KBM-7 (cell line): ENCODE measurements at regions not wholly inside any gene's neighbourhood (a gene's known extent, or its start where the extent isn't known, plus 50 kb on each side); places are given as distances from the start of the nearest gene placed in this dataset.

Experiments used
- DNase-seq: peaks from one replicate; pipeline ENCODE4 v3.0.0-alpha.2; 2015
- in situ Hi-C: fragments of 300-500 bp; cut with MboI; formaldehyde crosslinking; loops from 2 replicates; pipeline ENCODE4 v1.14.3; 2020; ENCODE audit warnings: low sequenced_read_pairs, low pct_unique_long_range_greater_than_20kb, mixed read lengths

GRCh38 chr17:13958773-13959172 lies 110.5 kb upstream of the COX10 start:
- DNase-seq, result no peak
- in situ Hi-C loops, result no loop called here

DNA sequence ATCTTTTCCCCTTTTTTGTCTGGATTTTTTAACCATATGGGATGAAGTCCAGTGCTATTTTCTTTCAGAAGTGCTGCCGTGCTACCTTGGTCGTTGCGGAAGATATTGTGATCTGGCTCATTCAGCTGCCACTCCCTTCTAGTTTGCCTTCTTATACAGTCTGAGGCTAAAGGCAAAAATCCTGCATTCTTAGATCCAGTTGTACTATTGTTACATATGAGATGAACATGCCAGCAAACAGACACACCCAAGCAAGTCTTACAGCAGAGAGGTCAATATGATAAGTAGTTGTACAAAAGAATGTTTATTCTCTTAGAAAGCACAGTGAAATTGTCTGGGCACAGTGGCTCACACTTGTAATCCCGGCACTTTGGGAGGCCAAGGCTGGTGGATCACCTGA lies 108.0 kb upstream of the COX10 start:
- no peak for DNase-seq
- in situ Hi-C loops, result no loop called here

DNA sequence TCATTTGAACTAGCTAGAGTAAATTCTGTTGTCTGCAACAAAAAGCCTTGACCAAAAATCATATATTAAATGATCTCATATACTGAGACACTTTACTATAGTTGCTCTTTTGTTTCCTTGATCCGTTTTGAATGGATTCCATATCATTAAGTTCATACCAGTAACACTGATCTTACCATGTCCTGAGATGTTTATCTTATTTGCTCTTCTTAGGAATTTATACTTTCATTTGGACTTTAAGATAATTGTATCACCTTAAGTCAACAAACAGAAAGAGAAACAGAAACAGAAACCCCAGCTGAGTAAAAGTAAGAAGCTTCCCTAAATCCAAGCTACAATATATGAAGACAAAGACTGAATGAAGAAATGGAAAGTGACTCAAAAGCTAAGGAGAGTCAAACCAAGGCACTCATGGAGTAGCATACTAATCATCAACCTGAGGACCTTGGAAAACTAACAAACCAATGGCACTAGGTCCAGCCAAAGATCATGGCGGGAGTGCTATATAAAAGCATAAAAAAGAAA lies 106.5 kb upstream of the COX10 start:
- DNase-seq, result no peak
- in situ Hi-C loops, result no loop called here

GRCh38 chr17:13967416-13967815 lies 101.9 kb upstream of the COX10 start:
- in situ Hi-C loops, result no loop called here
- DNase-seq, result no peak

GRCh38 chr17:13970531-13970930 lies 98.8 kb upstream of the COX10 start:
- no peak for DNase-seq
- in situ Hi-C loops, result no loop called here

- no peak for DNase-seq
- in situ Hi-C loops, result no loop called here
These were observed 95.2 kb upstream of the COX10 start for GRCh38 chr17:13973960-13974651.

GRCh38 chr17:13977837-13978236 lies 91.5 kb upstream of the COX10 start:
- in situ Hi-C loops, result no loop called here
- DNase-seq, result no peak

GRCh38 chr17:13978478-13978877 lies 90.8 kb upstream of the COX10 start:
- in situ Hi-C loops, result no loop called here
- no peak for DNase-seq

GRCh38 chr17:13981881-13982280 lies 87.4 kb upstream of the COX10 start:
- in situ Hi-C loops, result no loop called here
- DNase-seq, result no peak

- in situ Hi-C loops, result no loop called here
- DNase-seq, result no peak
These were observed 84.3 kb upstream of the COX10 start for GRCh38 chr17:13984956-13985355.

- in situ Hi-C loops, result no loop called here
These were observed 82.4 kb upstream of the COX10 start for GRCh38 chr17:13986855-13987254.

GRCh38 chr17:13989138-13989537 lies 80.2 kb upstream of the COX10 start:
- no peak for DNase-seq
- in situ Hi-C loops, result no loop called here

More at GRCh38 chr17:13986855-13987254, 82.4 kb upstream of the COX10 start:
- DNase-seq, result peak; percentile 9

- in situ Hi-C loops, result no loop called here
These were observed 76.2 kb upstream of the COX10 start for GRCh38 chr17:13993106-13993505.

DNA sequence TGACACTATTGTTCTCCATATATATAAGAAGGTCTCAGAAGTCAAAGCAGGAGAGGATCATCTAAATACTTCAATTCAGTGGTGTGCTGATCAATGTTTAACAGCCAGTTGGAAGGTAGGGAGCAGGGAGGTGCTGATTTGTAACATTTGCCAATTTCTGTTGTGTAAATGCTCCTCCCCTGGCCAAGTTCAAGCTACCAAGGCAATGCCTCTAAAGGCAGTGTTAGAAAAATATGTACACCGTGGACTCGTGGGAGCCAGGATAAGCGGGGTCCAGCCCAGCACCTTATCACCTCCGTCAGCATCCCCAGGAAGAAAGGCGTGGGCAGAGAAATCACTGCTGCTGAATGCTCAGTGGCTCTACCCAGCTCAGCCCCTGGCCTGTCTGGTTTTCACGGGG lies 75.3 kb upstream of the COX10 start:
- in situ Hi-C loops, result no loop called here
- DNase-seq, result no peak

More at GRCh38 chr17:13993106-13993505, 76.2 kb upstream of the COX10 start:
- DNase-seq, result no peak

GRCh38 chr17:13995856-13996271 lies 73.4 kb upstream of the COX10 start:
- no peak for DNase-seq

GRCh38 chr17:13996276-13996675 lies 73.0 kb upstream of the COX10 start:
- no peak for DNase-seq
- in situ Hi-C loops, result no loop called here

More at GRCh38 chr17:13995856-13996271, 73.4 kb upstream of the COX10 start:
- in situ Hi-C loops, result no loop called here

- in situ Hi-C loops, result no loop called here
- DNase-seq, result no peak
These were observed 72.6 kb upstream of the COX10 start for GRCh38 chr17:13996748-13997147.

- in situ Hi-C loops, result no loop called here
- DNase-seq, result no peak
These were observed 64.2 kb upstream of the COX10 start for GRCh38 chr17:14004927-14005620.

DNA sequence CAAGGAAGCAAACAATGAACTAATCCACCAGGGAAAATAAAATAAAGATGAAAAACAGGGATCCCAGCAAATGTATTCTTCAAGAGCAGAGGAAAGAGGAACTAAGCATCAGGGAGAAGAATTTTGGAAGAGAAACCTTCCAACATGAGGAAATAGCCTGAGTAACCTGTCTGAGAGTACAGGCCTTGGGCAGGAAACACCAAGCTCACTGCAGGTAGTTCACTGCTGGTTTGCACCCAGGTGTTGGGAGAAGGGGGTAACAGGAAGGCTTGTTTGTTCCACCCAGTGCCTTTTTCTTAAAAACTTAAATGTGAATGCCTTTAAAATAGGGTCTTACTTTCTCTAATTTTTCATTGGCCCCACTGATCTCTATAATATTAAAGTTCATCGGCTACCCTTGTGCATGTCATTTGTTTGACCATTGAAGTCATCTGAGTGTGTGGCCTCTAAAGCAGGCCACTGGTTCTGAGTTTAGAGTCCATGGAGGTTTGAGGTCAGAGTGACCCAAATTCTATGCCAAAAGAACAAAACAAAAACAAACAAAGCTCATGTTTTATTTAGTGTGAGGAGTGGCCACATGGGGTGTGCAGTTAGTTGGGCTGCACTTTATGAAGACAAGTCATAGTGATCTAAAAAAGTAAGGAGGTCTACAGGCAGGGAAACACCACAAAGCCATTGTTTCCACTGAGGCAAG lies 62.9 kb upstream of the COX10 start:
- in situ Hi-C loops, result no loop called here
- DNase-seq, result no peak

DNA sequence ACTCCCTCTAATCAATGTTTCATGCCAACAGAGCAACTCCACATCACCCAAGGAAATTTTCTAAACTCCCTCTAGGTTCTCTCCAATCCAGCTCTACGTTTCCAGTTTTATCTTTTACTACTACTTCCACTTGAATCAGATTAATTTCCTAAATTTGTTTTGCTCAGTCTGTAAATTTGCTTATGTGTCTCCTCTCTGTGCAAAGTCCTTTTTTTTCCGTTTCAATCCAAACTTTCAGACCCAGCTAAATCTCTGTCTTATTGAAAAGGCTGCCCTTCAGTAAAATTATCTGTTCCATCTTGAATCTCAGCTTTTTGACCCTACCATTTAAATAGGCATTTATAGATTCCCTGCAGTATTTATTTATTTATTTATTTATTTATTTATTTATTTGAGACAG lies 61.4 kb upstream of the COX10 start:
- DNase-seq, result no peak
- in situ Hi-C loops, result no loop called here
